ENCODE measurements at regions not wholly inside any gene's neighbourhood (a gene's known extent, or its start where the extent isn't known, plus 50 kb on each side); places are given as distances from the start of the nearest gene placed in this dataset.

GRCh38 chr7:88429382-88429781 lies 122.7 kb upstream of the STEAP4 start:
- Histone ChIP-seq H2BK15ac (ENCODE audit: low read length) (no peak overlapping the region), H4K8ac (ENCODE audit: extremely low read depth, insufficient read depth, low read length) (no peak overlapping the region), H3K27me3 (replicated peaks in 1 of 4; ENCODE audit: control insufficient read depth in 3 of 4, extremely low read depth in 1 of 4, insufficient read depth in 3 of 4, low read length in 3 of 4) (no peaks in the 10 kb centered on the region), H3K79me2 (ENCODE audit: control insufficient read depth in 1 of 2, insufficient read depth in 2 of 2, low read length in 2 of 2) (no peaks in the 10 kb centered on the region), H3K4me3 (ENCODE audit: extremely low read depth in 1 of 4, insufficient read depth in 2 of 4, low read depth in 3 of 4, low read length in 4 of 4) (no peak overlapping the region), H3K27ac (ENCODE audit: low read depth, low read length) (no peak overlapping the region), H2BK20ac (ENCODE audit: low read length) (no peak overlapping the region), H2BK120ac (replicated peaks; ENCODE audit: low read depth, low read length) (no peak overlapping the region), H2BK12ac (ENCODE audit: low read depth, low read length) (no peak overlapping the region), H3K14ac (ENCODE audit: insufficient read length) (no peak overlapping the region), H3K23ac (ENCODE audit: insufficient read length) (no peak overlapping the region), H2AFZ (ENCODE audit: low read length) (no peak overlapping the region), H4K20me1 (replicated peaks in 1 of 2; ENCODE audit: control insufficient read depth in 1 of 2, insufficient read depth in 2 of 2, low read length in 2 of 2) (peaks cover 0 to 2% of the 10 kb centered on the region in 2 experiments), H3K56ac (replicated peaks; ENCODE audit: insufficient read length, low read depth, low read length) (no peak overlapping the region), H3K4me2 (ENCODE audit: insufficient read depth in 1 of 2, low read depth in 2 of 2, low read length in 2 of 2) (no peak overlapping the region), H3K4ac (replicated peaks; ENCODE audit: insufficient read length, low read depth, low read length) (no peak overlapping the region), H3K4me1 (replicated peaks in 1 of 4; ENCODE audit: control insufficient read depth in 3 of 4, insufficient read depth in 4 of 4, low read length in 3 of 4) (no peaks in the 10 kb centered on the region), H3K9me3 (ENCODE audit: insufficient read depth in 2 of 2, low read depth in 1 of 2, low read length in 1 of 2) (no peaks in the 10 kb centered on the region), H3K23me2 (ENCODE audit: low read depth, low read length) (no peaks in the 10 kb centered on the region), H2BK5ac (ENCODE audit: low read depth, low read length) (no peak overlapping the region), H3K36me3 (ENCODE audit: control insufficient read depth in 2 of 4, insufficient read depth in 4 of 4, low read length in 3 of 4) (no peaks in the 10 kb centered on the region), H4K91ac (replicated peaks; ENCODE audit: insufficient read length, low read length) (no peak overlapping the region), H4K5ac (ENCODE audit: insufficient read length, low read depth, low read length) (no peak overlapping the region), H3K18ac (ENCODE audit: extremely low read depth, low read length) (no peak overlapping the region), H3K79me1 (ENCODE audit: low read depth, low read length) (no peaks in the 10 kb centered on the region), H2AK5ac (ENCODE audit: low read depth, low read length) (no peak overlapping the region), H3K9ac (replicated peaks in 1 of 4; ENCODE audit: extremely low read depth in 1 of 4, low read depth in 3 of 4, low read length in 3 of 4) (no peak overlapping the region)
- no peak for DNase-seq (ENCODE audit: low read depth in 1 of 2, low spot score in 2 of 2)
- TF ChIP-seq CBX5 (IDR thresholded peaks at IDR 0.05; ENCODE audit: low read depth, low read length) (no peak), BACH1 (IDR thresholded peaks at IDR 0.05; ENCODE audit: low read length) (0 out of 2 replicates have a peak, but pooled peaks have one; percentile 34), ATF2 (IDR thresholded peaks at IDR 0.05; ENCODE audit: low read length) (no peak), SAP30 (IDR thresholded peaks at IDR 0.05; ENCODE audit: insufficient read depth, insufficient replicate concordance, low read length) (no peak), POLR2AphosphoS5 (IDR thresholded peaks at IDR 0.05; ENCODE audit: low read depth, low read length) (no peak)
- POLR2A ChIA-PET (ENCODE audit: partially characterized antibody): no interaction called here
- CTCF ChIA-PET (ENCODE audit: partially characterized antibody): interaction anchor here (0.8 to 1.2 kb wide), 2 partner anchors 9 to 84 kb away, joined by 3 read pairs; no protein-coding TSS in a partner anchor
- FAIRE-seq: no peak
- 46% methylated on average over 2 of the region's 2 CpGs; no CpG with 5 or more reads in 1 of the 2 experiments for WGBS, 2 experiments (ENCODE audit: extremely low coverage in 1 of 2, insufficient coverage in 1 of 2, insufficient read length in 1 of 2, insufficient replicate concordance in 2 of 2, low coverage in 1 of 2, low lambda C conversion rate in 2 of 2, missing lambda C conversion rate in 1 of 2)
